Psoas muscle (tissue), 7 donors: ENCODE measurements at regions not wholly inside any gene's neighbourhood (a gene's known extent, or its start where the extent isn't known, plus 50 kb on each side); places are given as distances from the start of the nearest gene placed in this dataset.
A peak's percentile ranks its signal among the peaks of the same experiment; 100 is the strongest.
"Not testable (repeated sequence)": the region's sequence is repeated elsewhere in the genome, so short reads cannot be mapped to it uniquely, and the experiment has no call there.

Experiments
- ATAC-seq, 4 donors: fragments of 200-7000 bp; cut with Tn5 transposase; one replicate each; pipeline ENCODE4 v1.9.1; 2020; ENCODE audit warnings: moderate library complexity in 3 of 4, mild to moderate bottlenecking in 2 of 4
- DNase-seq, 2 donors: peaks; one replicate each; pipeline ENCODE4 v3.0.0-alpha.2; 2020
- H3K27ac ChIP-seq: fragments of 200-600 bp; one replicate; pipeline ENCODE4 v1.8.0; 2022
- H3K27me3 ChIP-seq, 3 donors: fragments of 200-600 bp in 1 of 3; one replicate each; pipeline versions ENCODE4 v1.6.1 to v1.8.0; 2013 to 2022; ENCODE audit warnings: low read length in 2 of 3, mild to moderate bottlenecking in 2 of 3, moderate library complexity in 1 of 3; ENCODE audit not compliant: insufficient read depth in 3 of 3
- H3K36me3 ChIP-seq, 2 donors: fragments of 200-600 bp in 1 of 2; one replicate each; pipeline versions ENCODE4 v1.6.1 to v1.8.0; 2013 to 2022; ENCODE audit warnings: low read depth in 1 of 2, mild to moderate bottlenecking in 1 of 2, moderate library complexity in 1 of 2; ENCODE audit not compliant: insufficient read depth in 1 of 2
- H3K4me1 ChIP-seq: fragments of 200-600 bp; one replicate; pipeline ENCODE4 v1.8.0; 2022
- H3K4me3 ChIP-seq: fragments of 200-600 bp; one replicate; pipeline ENCODE4 v1.8.0; 2022; ENCODE audit warnings: mild to moderate bottlenecking
- H3K9me3 ChIP-seq: fragments of 200-600 bp; one replicate; pipeline ENCODE4 v1.8.0; 2022
- CTCF ChIP-seq: fragments of 200-600 bp; IDR thresholded peaks from one replicate; pipeline ENCODE4 v1.8.0; 2022; ENCODE audit warnings: antibody characterized with exemption
- WGBS, 3 donors: extraction: QIAGEN DNeasy Blood & Tissue Kit; methylation state at CpG; one replicate each; pipeline versions ENCODE4 v1.1.6 to v1.1.7; 2013; 5-methylcytosine and 5-hydroxymethylcytosine counted together
- intact Hi-C, 2 donors: fragments of 100-400 bp; cut with DNase I; formaldehyde crosslinking; loops; one replicate each; pipeline versions ENCODE4 v1.11.0 to v1.14.2; 2022
- donor health status: healthy with polysubstance abuse.
- donor health status: DM: no; HTN: no; CAD: no; lungs with moderate emphysema.
- donor health status: Bipolar disorder and iron deficiency.
- donor health status: healthy.
- donor health status: DM: yes; HTN: yes; CAD: no.
- donor health status: DM: no; HTN: no; CAD: no.
- donor health status: DM: yes; HTN: yes; CAD: no.

GRCh38 chr4:148608968-148609367 is 166.8 kb upstream of the NR3C2 start:
- no peaks in the 10 kb centered on the region for H3K27me3 ChIP-seq
- no peak overlapping the region for H3K27ac ChIP-seq
- TF ChIP-seq CTCF, result no peak
- no peak for ATAC-seq
- WGBS, 3 donors, result 95% methylated on average over 4 of the region's 4 CpGs
- H3K36me3 ChIP-seq, result no peaks in the 10 kb centered on the region
- no peaks in the 10 kb centered on the region for H3K9me3 ChIP-seq
- DNase-seq, result no peak
- H3K4me3 ChIP-seq, result no peak overlapping the region
- intact Hi-C loops, result no loop called here
- H3K4me1 ChIP-seq, result no peaks in the 10 kb centered on the region

DNA sequence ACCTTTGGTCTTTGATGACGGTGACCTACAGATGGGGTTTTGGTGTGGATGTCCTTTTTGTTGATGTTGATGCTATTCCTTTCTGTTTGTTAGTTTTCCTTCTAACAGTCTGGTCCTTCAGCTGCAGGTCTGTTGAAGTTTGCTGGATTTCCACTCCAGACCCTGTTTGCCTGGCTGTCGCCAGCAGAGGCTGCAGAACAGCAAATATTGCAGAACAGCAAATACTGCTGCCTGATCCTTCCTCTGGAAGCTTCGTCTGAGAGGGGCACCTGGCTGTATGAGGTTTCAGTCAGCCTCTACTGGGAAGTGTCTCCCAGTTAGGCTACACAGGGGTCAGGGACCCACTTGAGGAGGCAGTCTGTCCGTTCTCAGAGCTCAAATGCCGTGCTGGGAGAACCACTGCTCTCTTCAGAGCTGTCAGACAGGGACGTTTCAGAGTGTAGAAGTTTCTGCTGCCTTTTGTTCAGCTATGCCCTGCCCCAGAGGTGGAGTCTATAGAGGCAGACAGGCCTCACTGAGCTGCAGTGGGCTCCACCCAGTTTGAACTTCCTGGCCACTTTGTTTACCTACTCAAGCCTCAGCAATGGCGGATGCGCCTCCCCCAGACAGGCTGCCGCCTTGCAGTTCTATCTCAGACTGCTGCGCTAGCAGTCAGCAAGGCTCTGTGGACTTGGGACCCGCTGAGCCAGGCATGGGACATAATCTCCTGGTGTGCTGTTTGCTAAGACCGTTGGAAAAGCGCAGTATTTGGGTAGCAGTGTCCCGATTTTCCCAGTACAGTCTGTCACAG is 156.4 kb upstream of the NR3C2 start:
- H3K27me3 ChIP-seq, intact Hi-C loops, ATAC-seq, H3K9me3 ChIP-seq, DNase-seq, H3K4me3 ChIP-seq, H3K4me1 ChIP-seq, H3K27ac ChIP-seq, H3K36me3 ChIP-seq: not testable (repeated sequence)
- 90 to 91% (median 90%) methylated on average over 14 of the region's 14 CpGs for WGBS, 3 donors

- Histone ChIP-seq H3K27ac (no peak overlapping the region), H3K36me3 (no peaks in the 10 kb centered on the region), H3K27me3 (no peaks in the 10 kb centered on the region), H3K9me3 (peaks cover 8% of the 10 kb centered on the region), H3K4me1 (no peaks in the 10 kb centered on the region), H3K4me3 (no peak overlapping the region)
- TF ChIP-seq CTCF, result no peak
- 91 to 96% (median 95%) methylated on average over 4 of the region's 4 CpGs for WGBS, 3 donors
- no peak for DNase-seq
- no peak for ATAC-seq
- intact Hi-C loops, result no loop called here
Observed at GRCh38 chr4:148589182-148589581, 147.0 kb upstream of the NR3C2 start.

DNA sequence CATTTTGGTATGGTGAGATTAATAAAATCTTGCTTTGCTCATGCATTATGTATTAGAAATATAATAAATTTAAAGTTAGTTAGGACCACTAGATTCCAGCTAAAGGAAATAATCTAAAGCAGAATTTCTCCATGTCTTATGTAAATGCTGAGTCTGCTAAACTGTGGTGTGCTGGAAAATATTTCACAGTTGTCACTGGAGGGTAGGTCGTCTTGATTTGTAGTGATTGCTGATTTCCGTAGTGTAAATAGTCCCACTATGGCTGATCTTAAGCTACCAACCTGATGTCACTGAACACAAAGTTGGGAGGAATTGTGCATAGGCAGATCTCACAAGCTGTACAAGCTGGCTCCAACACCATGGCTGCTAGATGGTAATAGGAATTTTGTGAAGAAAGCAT is 133.4 kb upstream of the NR3C2 start:
- no peak for TF ChIP-seq CTCF
- 40 to 55% (median 47%) methylated on average over 2 of the region's 2 CpGs for WGBS, 3 donors

DNA sequence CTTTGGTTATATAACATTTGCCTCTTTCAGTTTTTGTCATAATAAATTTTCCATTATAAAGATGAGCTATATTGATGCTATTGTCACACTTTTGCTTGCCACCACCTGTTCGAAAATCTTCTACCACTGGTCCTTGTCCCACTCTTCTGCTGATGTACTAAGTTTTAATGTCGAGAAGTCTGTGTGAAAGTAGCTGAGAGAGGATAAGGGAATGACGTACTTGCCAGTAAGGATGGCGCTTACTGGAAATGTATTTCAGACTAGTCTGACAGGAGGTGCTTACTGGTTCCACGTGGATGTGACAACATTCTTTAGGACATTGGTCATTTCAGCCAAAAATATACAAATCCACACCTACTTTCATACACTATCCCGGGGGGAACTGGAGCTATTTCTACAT is 132.7 kb upstream of the NR3C2 start:
- WGBS, 3 donors, result 28 to 44% (median 29%) methylated on average over 6 of the region's 6 CpGs
- intact Hi-C loops, result loop anchor here in 1 of 2 donors (5.0 kb wide), 1 partner anchor 133 kb away; the partner anchor contains the start of gene NR3C2

More for the DNA sequence above, 133.4 kb upstream of the NR3C2 start:
- intact Hi-C loops, result no loop called here
- DNase-seq (no peak), ATAC-seq (no peak)
- peaks cover 8% of the 10 kb centered on the region for H3K4me1 ChIP-seq
- H3K36me3 ChIP-seq, result no peaks in the 10 kb centered on the region
- H3K27me3 ChIP-seq, result no peaks in the 10 kb centered on the region
- H3K4me3 ChIP-seq, result no peak overlapping the region
- no peaks in the 10 kb centered on the region for H3K9me3 ChIP-seq
- H3K27ac ChIP-seq, result no peak overlapping the region

More for the DNA sequence above, 132.7 kb upstream of the NR3C2 start:
- no peak for DNase-seq
- H3K27ac ChIP-seq, result peak overlapping the region; percentile 73
- no peak for TF ChIP-seq CTCF
- H3K4me3 ChIP-seq, result peak overlapping the region; percentile 40
- peak; percentile 78 to 89 (median 79) for ATAC-seq
- H3K4me1 ChIP-seq, result peaks cover 8% of the 10 kb centered on the region
- no peaks in the 10 kb centered on the region for H3K27me3 ChIP-seq
- peaks cover 6% of the 10 kb centered on the region for H3K9me3 ChIP-seq
- no peaks in the 10 kb centered on the region for H3K36me3 ChIP-seq
